Astrocyte (in vitro differentiated cells and primary cell): ENCODE measurements at regions not wholly inside any gene's neighbourhood (a gene's known extent, or its start where the extent isn't known, plus 50 kb on each side); places are given as distances from the start of the nearest gene placed in this dataset.

ENCODE experiments used
- CTCF ChIP-seq: IDR thresholded peaks from 2 replicates; pipeline ENCODE4 v1.5.1; 2011; ENCODE audit warnings: low read depth, mild to moderate bottlenecking, inconsistent platforms, low read length, moderate library complexity; ENCODE audit not compliant: insufficient read depth
- EZH2 ChIP-seq: IDR thresholded peaks from 2 replicates; pipeline ENCODE4 v1.6.1; 2012; ENCODE audit warnings: mild to moderate bottlenecking, low read length, inconsistent platforms; ENCODE audit not compliant: insufficient read depth

- TF ChIP-seq CTCF (no peak), EZH2 (no peak)
These were observed 225.8 kb upstream of the STEAP1 start for GRCh38 chr7:89928451-89928850.
